Astrocyte (in vitro differentiated cells and primary cell): ENCODE measurements at regions not wholly inside any gene's neighbourhood (a gene's known extent, or its start where the extent isn't known, plus 50 kb on each side); places are given as distances from the start of the nearest gene placed in this dataset.

ENCODE experiments used
- DNase-seq: peaks from one replicate; pipeline ENCODE4 v3.0.0-alpha.2; 2010; ENCODE audit warnings: low read depth
- FAIRE-seq: peaks from 2 replicates; lab custom pipeline; 2011; peaks lifted over from hg19 to GRCh38; lab: Jason Lieb, UNC
- H2AFZ ChIP-seq: 2 replicates; pipeline ENCODE4 v1.6.0; 2012; ENCODE audit warnings: low read depth, low read length, inconsistent platforms
- H3K27ac ChIP-seq: 2 replicates; pipeline ENCODE4 v1.5.1; 2011; ENCODE audit warnings: low read depth, low read length, inconsistent platforms
- H3K27me3 ChIP-seq: 2 replicates; pipeline ENCODE4 v1.6.0; 2011; ENCODE audit warnings: low read length, inconsistent platforms; ENCODE audit not compliant: insufficient read depth
- H3K36me3 ChIP-seq: 2 replicates; pipeline ENCODE4 v1.5.1; 2011; ENCODE audit warnings: low read length, inconsistent platforms; ENCODE audit not compliant: insufficient read depth
- H3K4me1 ChIP-seq: 2 replicates; pipeline ENCODE4 v1.5.1; 2011; ENCODE audit warnings: low read length, inconsistent platforms; ENCODE audit not compliant: insufficient read depth
- H3K4me2 ChIP-seq: 2 replicates; pipeline ENCODE4 v1.6.0; 2012; ENCODE audit warnings: low read length, inconsistent platforms
- H3K4me3 ChIP-seq: 2 replicates; pipeline ENCODE4 v1.5.1; 2011; ENCODE audit warnings: low read depth, mild to moderate bottlenecking, low read length, inconsistent platforms; ENCODE audit not compliant: insufficient read depth
- H3K79me2 ChIP-seq: 2 replicates; pipeline ENCODE4 v1.6.0; 2012; ENCODE audit warnings: mild to moderate bottlenecking, low read length, inconsistent platforms; ENCODE audit not compliant: insufficient read depth
- H3K9ac ChIP-seq: 2 replicates; pipeline ENCODE4 v1.6.0; 2012; ENCODE audit warnings: mild to moderate bottlenecking, low read length, inconsistent platforms
- H3K9me3 ChIP-seq: 2 replicates; pipeline ENCODE4 v1.5.1; 2012; ENCODE audit warnings: low read depth, mild to moderate bottlenecking, low read length, inconsistent platforms; ENCODE audit not compliant: insufficient read depth
- H4K20me1 ChIP-seq: 2 replicates; pipeline ENCODE4 v1.6.0; 2012; ENCODE audit warnings: low read length, inconsistent platforms; ENCODE audit not compliant: insufficient read depth
- H3K27ac Mint-ChIP-seq: one replicate; pipeline ENCODE4 v1.8.0; 2021; ENCODE audit warnings: mild to moderate bottlenecking, mixed read lengths; ENCODE audit not compliant: unreplicated experiment
- H3K27me3 Mint-ChIP-seq: one replicate; pipeline ENCODE4 v1.8.0; 2021; ENCODE audit warnings: low read depth, mixed read lengths; ENCODE audit not compliant: unreplicated experiment
- H3K36me3 Mint-ChIP-seq: one replicate; pipeline ENCODE4 v1.8.0; 2021; ENCODE audit warnings: low read depth, mixed read lengths; ENCODE audit not compliant: unreplicated experiment
- H3K4me1 Mint-ChIP-seq: one replicate; pipeline ENCODE4 v1.8.0; 2021; ENCODE audit warnings: low read depth, mixed read lengths; ENCODE audit not compliant: unreplicated experiment
- H3K4me3 Mint-ChIP-seq: one replicate; pipeline ENCODE4 v1.8.0; 2021; ENCODE audit warnings: mild to moderate bottlenecking, moderate library complexity, mixed read lengths; ENCODE audit not compliant: unreplicated experiment
- H3K9me3 Mint-ChIP-seq: one replicate; pipeline ENCODE4 v1.8.0; 2021; ENCODE audit warnings: mild to moderate bottlenecking, mixed read lengths; ENCODE audit not compliant: unreplicated experiment
- CTCF ChIP-seq: IDR thresholded peaks from 2 replicates; pipeline ENCODE4 v1.5.1; 2011; ENCODE audit warnings: low read depth, mild to moderate bottlenecking, inconsistent platforms, low read length, moderate library complexity; ENCODE audit not compliant: insufficient read depth
- EZH2 ChIP-seq: IDR thresholded peaks from 2 replicates; pipeline ENCODE4 v1.6.1; 2012; ENCODE audit warnings: mild to moderate bottlenecking, low read length, inconsistent platforms; ENCODE audit not compliant: insufficient read depth

- TF ChIP-seq CTCF (no peak), EZH2 (no peak)
- H3K9ac ChIP-seq: no peak overlapping the region
- Mint-ChIP-seq H3K36me3 (no peaks in the 10 kb centered on the region), H3K9me3 (peaks cover 8% of the 10 kb centered on the region), H3K27me3 (no peaks in the 10 kb centered on the region), H3K4me1 (no peaks in the 10 kb centered on the region), H3K4me3 (no peak overlapping the region), H3K27ac (no peak overlapping the region)
- H3K27ac ChIP-seq: no peak overlapping the region
- no peaks in the 10 kb centered on the region for H3K4me1 ChIP-seq
- H3K4me2 ChIP-seq: no peak overlapping the region
- H3K79me2 ChIP-seq: no peaks in the 10 kb centered on the region
- H3K9me3 ChIP-seq: no peaks in the 10 kb centered on the region
- no peak overlapping the region for H3K4me3 ChIP-seq
- H3K36me3 ChIP-seq: no peaks in the 10 kb centered on the region
- no peak overlapping the region for H2AFZ ChIP-seq
- no peak for FAIRE-seq
- no peak for DNase-seq
- no peaks in the 10 kb centered on the region for H4K20me1 ChIP-seq
- no peaks in the 10 kb centered on the region for H3K27me3 ChIP-seq
Measured at GRCh38 chr3:96259-96658, 100.3 kb upstream of the CHL1 start.

GRCh38 chr3:97417-98258 is 98.9 kb upstream of the CHL1 start:
- Histone ChIP-seq H3K4me1 (no peaks in the 10 kb centered on the region), H3K79me2 (no peaks in the 10 kb centered on the region), H3K9ac (no peak overlapping the region), H2AFZ (no peak overlapping the region), H3K9me3 (no peaks in the 10 kb centered on the region), H3K4me3 (no peak overlapping the region), H3K27ac (no peak overlapping the region), H3K36me3 (no peaks in the 10 kb centered on the region), H3K27me3 (no peaks in the 10 kb centered on the region), H3K4me2 (no peak overlapping the region), H4K20me1 (no peaks in the 10 kb centered on the region)
- Mint-ChIP-seq H3K27ac (no peak overlapping the region), H3K36me3 (no peaks in the 10 kb centered on the region), H3K9me3 (peaks cover 2% of the 10 kb centered on the region), H3K4me1 (no peaks in the 10 kb centered on the region), H3K27me3 (no peaks in the 10 kb centered on the region), H3K4me3 (no peak overlapping the region)
- no peak for TF ChIP-seq CTCF
- TF ChIP-seq EZH2: no peak
- FAIRE-seq: no peak
- DNase-seq: no peak

- H3K79me2 ChIP-seq: no peaks in the 10 kb centered on the region
- Mint-ChIP-seq H3K27ac (no peak overlapping the region), H3K9me3 (peaks cover 2% of the 10 kb centered on the region), H3K4me3 (no peak overlapping the region), H3K36me3 (no peaks in the 10 kb centered on the region), H3K27me3 (no peaks in the 10 kb centered on the region), H3K4me1 (no peaks in the 10 kb centered on the region)
- no peak overlapping the region for H3K27ac ChIP-seq
- DNase-seq (no peak), FAIRE-seq (no peak)
- no peaks in the 10 kb centered on the region for H3K27me3 ChIP-seq
- H3K4me1 ChIP-seq: no peaks in the 10 kb centered on the region
- no peaks in the 10 kb centered on the region for H3K9me3 ChIP-seq
- no peak overlapping the region for H2AFZ ChIP-seq
- TF ChIP-seq CTCF (no peak), EZH2 (no peak)
- H3K4me3 ChIP-seq: no peak overlapping the region
- no peaks in the 10 kb centered on the region for H3K36me3 ChIP-seq
- no peak overlapping the region for H3K4me2 ChIP-seq
- H4K20me1 ChIP-seq: no peaks in the 10 kb centered on the region
- no peak overlapping the region for H3K9ac ChIP-seq
Measured at GRCh38 chr3:98259-98654, 98.3 kb upstream of the CHL1 start.
